Upper lobe of left lung (tissue), 6 donors: ENCODE measurements at regions not wholly inside any gene's neighbourhood (a gene's known extent, or its start where the extent isn't known, plus 50 kb on each side); places are given as distances from the start of the nearest gene placed in this dataset.

Experiments
- ATAC-seq, 2 donors: fragments of 200-7000 bp; cut with Tn5 transposase; one replicate each; pipeline ENCODE4 v1.9.1; 2022; ENCODE audit warnings: mild to moderate bottlenecking in 2 of 2, moderate library complexity in 2 of 2; ENCODE audit not compliant: low FRiP score in 2 of 2
- DNase-seq, 2 donors: peaks; one replicate each; pipeline ENCODE4 v3.0.0-alpha.2; 2019 to 2020
- H3K27ac ChIP-seq, 4 donors: fragments of 200-600 bp; sonication (generic); one replicate each; pipeline ENCODE4 v1.5.1; 2016 to 2019
- H3K27me3 ChIP-seq, 4 donors: fragments of 200-600 bp; sonication (generic); one replicate each; pipeline ENCODE4 v1.5.1; 2017 to 2019
- H3K36me3 ChIP-seq, 4 donors: fragments of 200-600 bp; sonication (generic); one replicate each; pipeline ENCODE4 v1.5.1; 2016 to 2019
- H3K4me1 ChIP-seq, 4 donors: fragments of 200-600 bp; sonication (generic); one replicate each; pipeline ENCODE4 v1.5.1; 2018 to 2019
- H3K4me3 ChIP-seq, 4 donors: fragments of 200-600 bp; sonication (generic); one replicate each; pipeline ENCODE4 v1.5.1; 2017 to 2019; ENCODE audit warnings: mild to moderate bottlenecking in 2 of 4, moderate library complexity in 1 of 4
- H3K9me3 ChIP-seq, 4 donors: fragments of 200-600 bp; sonication (generic); one replicate each; pipeline ENCODE4 v1.5.1; 2018 to 2019
- EP300 ChIP-seq, 4 donors: sonication (generic); formaldehyde crosslinking; IDR thresholded peaks; one replicate each; pipeline ENCODE4 v1.5.1; 2017; ENCODE audit warnings: antibody characterized with exemption in 4 of 4, control low read depth in 2 of 4
- POLR2A ChIP-seq, 4 donors: fragments of 450-650 bp; IDR thresholded peaks; one replicate each; pipeline ENCODE4 v1.5.1; 2016 to 2017; ENCODE audit warnings: antibody characterized with exemption in 4 of 4, mild to moderate bottlenecking in 2 of 4
- POLR2AphosphoS5 ChIP-seq, 2 donors: sonication (generic); formaldehyde crosslinking; IDR thresholded peaks; one replicate each; pipeline ENCODE4 v1.5.1; 2017; ENCODE audit warnings: antibody characterized with exemption in 2 of 2
- WGBS, 2 donors: methylation state at CpG; one replicate each; pipeline ENCODE4 v1.1.5; 2017 to 2018; 5-methylcytosine and 5-hydroxymethylcytosine counted together
- TF ChIP-seq, protein P1 (sequence below), 6 experiments: fragments of 450-650 bp in 4 of 6; fragments of 200-600 bp in 2 of 6; sonication (generic) in 2 of 6; IDR thresholded peaks; one replicate each; pipeline ENCODE4 v1.5.1; 2016 to 2019; ENCODE audit warnings: antibody characterized with exemption in 6 of 6
- donor health status: DM: no; HTN: no; CAD: no; lungs with moderate emphysema.
- donor health status: DM: no; HTN: yes; CAD: no; lungs with severe emphysema.

DNA sequence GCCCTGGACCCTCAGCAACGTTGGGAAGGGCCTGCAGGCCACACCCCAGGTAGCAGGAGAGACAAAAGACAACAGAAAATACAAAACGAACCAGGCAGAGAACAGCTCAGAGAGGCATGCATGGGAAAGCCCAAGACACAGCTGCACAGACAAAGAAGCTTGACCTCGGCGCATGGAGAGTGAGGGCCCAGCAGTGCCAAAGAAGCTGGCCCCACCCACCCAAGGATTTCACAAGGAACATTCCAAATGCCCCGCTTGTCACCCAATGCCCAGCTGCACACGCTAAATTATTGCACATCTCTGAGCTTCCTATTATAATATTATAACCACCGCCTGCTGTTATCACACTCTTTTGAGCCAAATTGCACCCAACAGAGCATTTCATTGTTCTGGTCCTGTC is 147.7 kb upstream of the TBL1X start:
- ATAC-seq (peak in 1 of 2 donors; percentile 40), DNase-seq (peak in 1 of 2 donors; percentile 47)
- no peak for TF ChIP-seq EP300 (IDR thresholded peaks at IDR 0.05)
- TF ChIP-seq POLR2AphosphoS5 (IDR thresholded peaks at IDR 0.05): no peak
- TF ChIP-seq, protein P1, sequence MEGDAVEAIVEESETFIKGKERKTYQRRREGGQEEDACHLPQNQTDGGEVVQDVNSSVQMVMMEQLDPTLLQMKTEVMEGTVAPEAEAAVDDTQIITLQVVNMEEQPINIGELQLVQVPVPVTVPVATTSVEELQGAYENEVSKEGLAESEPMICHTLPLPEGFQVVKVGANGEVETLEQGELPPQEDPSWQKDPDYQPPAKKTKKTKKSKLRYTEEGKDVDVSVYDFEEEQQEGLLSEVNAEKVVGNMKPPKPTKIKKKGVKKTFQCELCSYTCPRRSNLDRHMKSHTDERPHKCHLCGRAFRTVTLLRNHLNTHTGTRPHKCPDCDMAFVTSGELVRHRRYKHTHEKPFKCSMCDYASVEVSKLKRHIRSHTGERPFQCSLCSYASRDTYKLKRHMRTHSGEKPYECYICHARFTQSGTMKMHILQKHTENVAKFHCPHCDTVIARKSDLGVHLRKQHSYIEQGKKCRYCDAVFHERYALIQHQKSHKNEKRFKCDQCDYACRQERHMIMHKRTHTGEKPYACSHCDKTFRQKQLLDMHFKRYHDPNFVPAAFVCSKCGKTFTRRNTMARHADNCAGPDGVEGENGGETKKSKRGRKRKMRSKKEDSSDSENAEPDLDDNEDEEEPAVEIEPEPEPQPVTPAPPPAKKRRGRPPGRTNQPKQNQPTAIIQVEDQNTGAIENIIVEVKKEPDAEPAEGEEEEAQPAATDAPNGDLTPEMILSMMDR (IDR thresholded peaks at IDR 0.05): no peak
- no peak for TF ChIP-seq POLR2A (IDR thresholded peaks at IDR 0.05)

DNA sequence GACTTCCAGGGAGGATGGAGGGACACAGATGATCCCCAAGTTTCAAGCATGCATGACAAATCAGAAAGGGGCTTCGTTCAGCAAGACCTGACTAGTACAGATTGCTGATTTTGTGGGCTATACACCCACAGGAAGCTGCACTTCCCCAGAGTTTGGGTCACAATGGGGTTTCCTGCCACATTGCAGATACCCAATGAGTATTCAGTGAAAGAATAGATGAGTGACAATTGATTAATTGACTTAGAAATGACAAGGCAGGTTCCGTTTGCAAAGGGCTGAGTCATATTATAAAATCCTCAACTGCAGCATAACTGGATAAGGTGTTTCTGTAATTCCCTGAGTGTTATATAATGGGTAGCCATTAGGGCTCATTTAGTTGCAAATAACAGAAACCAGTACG is 146.6 kb upstream of the TBL1X start:
- peaks cover 0 to 14% (median 0%) of the 10 kb centered on the region in 4 donors for H3K4me1 ChIP-seq
- no peaks in the 10 kb centered on the region for H3K9me3 ChIP-seq
- no peaks in the 10 kb centered on the region for H3K36me3 ChIP-seq
- no peak for ATAC-seq
- whole genome bisulfite sequencing, 2 donors: 56 to 61% methylated on average over 2 to 3 of the region's 3 CpGs
- DNase-seq: no peak
- H3K27me3 ChIP-seq: no peaks in the 10 kb centered on the region
- H3K4me3 ChIP-seq: no peak overlapping the region
- no peak overlapping the region for H3K27ac ChIP-seq
- TF ChIP-seq POLR2A (IDR thresholded peaks at IDR 0.05) (no peak), POLR2AphosphoS5 (IDR thresholded peaks at IDR 0.05) (no peak)

More for the DNA sequence above, 147.7 kb upstream of the TBL1X start:
- H3K4me3 ChIP-seq: no peak overlapping the region
- H3K36me3 ChIP-seq: no peaks in the 10 kb centered on the region
- 57 to 65% methylated on average over 6 to 7 of the region's 7 CpGs for WGBS, 2 donors
- peaks cover 0 to 14% (median 0%) of the 10 kb centered on the region in 4 donors for H3K4me1 ChIP-seq
- no peaks in the 10 kb centered on the region for H3K27me3 ChIP-seq
- no peaks in the 10 kb centered on the region for H3K9me3 ChIP-seq
- no peak overlapping the region for H3K27ac ChIP-seq

DNA sequence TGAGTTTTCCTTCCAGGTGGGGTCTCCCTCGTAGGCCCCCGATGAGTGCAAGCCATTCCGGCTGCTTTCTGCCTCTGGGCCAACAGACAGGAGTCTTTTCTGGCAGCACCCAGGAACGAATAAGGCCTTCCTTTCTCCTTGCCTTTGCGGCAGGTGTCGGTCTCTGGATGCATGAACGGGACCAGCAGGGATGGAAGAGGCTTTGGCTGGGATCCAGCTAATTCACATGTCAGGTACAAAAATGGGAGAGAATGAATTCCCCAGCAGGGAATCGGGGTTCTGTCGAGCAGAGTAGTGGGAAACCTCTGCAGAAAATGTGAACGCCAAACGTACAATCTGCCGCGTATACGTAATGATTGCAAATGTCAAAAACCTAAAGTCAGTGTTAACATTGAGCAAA is 146.1 kb upstream of the TBL1X start:
- no peak overlapping the region for H3K27ac ChIP-seq
- TF ChIP-seq POLR2A (IDR thresholded peaks at IDR 0.05) (no peak), POLR2AphosphoS5 (IDR thresholded peaks at IDR 0.05) (no peak), EP300 (IDR thresholded peaks at IDR 0.05) (no peak)
- TF ChIP-seq, protein P1 (IDR thresholded peaks at IDR 0.05): no peak
- H3K4me3 ChIP-seq: no peak overlapping the region
- H3K4me1 ChIP-seq: peaks cover 0 to 14% (median 0%) of the 10 kb centered on the region in 4 donors
- 94% methylated on average over 5 to 14 of the region's 14 CpGs for WGBS, 2 donors
- DNase-seq (no peak), ATAC-seq (no peak)
- H3K36me3 ChIP-seq: no peaks in the 10 kb centered on the region
- H3K27me3 ChIP-seq: no peaks in the 10 kb centered on the region
- no peaks in the 10 kb centered on the region for H3K9me3 ChIP-seq

DNA sequence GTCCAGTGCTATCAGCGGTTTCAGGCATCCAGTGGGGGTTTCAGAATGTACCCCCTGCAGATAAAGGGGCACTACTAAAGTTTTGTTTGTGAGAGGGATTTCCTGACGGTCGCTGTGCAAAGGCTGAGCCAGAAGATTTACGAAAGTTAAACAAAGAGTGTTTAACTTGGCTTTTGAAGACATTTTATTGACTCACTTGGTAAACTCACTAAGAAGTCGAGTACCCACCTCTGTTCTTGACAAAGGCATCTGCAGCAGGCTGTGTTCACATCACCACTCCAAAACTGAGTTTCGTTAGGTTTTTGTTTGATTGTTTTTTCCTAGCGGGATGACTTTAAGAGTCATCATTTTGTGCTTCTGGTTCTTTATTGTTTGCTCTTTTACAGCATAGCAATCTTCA is 143.9 kb upstream of the TBL1X start:
- no peak for TF ChIP-seq POLR2AphosphoS5 (IDR thresholded peaks at IDR 0.05)
- TF ChIP-seq, protein P1 (IDR thresholded peaks at IDR 0.05): no peak
- TF ChIP-seq EP300 (IDR thresholded peaks at IDR 0.05): peak in 1 of 4 donors; percentile 38
- TF ChIP-seq POLR2A (IDR thresholded peaks at IDR 0.05): no peak
- H3K4me3 ChIP-seq: no peak overlapping the region
- peaks cover 0 to 14% (median 0%) of the 10 kb centered on the region in 4 donors for H3K4me1 ChIP-seq
- WGBS, 2 donors: 27 to 47% methylated on average over 7 of the region's 7 CpGs
- H3K36me3 ChIP-seq: no peaks in the 10 kb centered on the region
- peak in 1 of 2 donors; percentile 33 for DNase-seq
- peak in 1 of 2 donors; percentile 44 for ATAC-seq
- H3K9me3 ChIP-seq: no peaks in the 10 kb centered on the region
- no peak overlapping the region for H3K27ac ChIP-seq
- H3K27me3 ChIP-seq: no peaks in the 10 kb centered on the region

DNA sequence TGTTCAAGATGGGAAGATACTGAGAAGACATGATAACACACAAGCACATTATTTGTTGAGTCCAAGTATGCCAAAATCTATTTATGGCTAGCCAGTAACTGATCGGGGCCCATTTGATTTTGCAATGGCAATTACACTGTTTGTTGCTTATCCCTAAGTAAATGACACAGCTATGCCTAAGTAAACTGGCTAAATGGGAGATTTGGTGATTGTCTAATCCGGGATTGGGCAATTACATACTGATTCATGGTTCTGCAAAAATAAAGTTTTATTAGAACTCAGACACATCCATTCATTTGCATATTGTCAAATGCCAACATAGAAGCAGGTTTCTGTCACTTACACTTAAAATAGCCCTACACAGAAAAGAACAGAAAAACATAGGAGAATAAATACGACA is 140.2 kb upstream of the TBL1X start:
- TF ChIP-seq EP300 (IDR thresholded peaks at IDR 0.05) (no peak), POLR2A (IDR thresholded peaks at IDR 0.05) (no peak), POLR2AphosphoS5 (IDR thresholded peaks at IDR 0.05) (no peak)
- TF ChIP-seq, protein P1 (IDR thresholded peaks at IDR 0.05): no peak
- Histone ChIP-seq H3K27ac (no peak overlapping the region), H3K4me3 (no peak overlapping the region), H3K27me3 (no peaks in the 10 kb centered on the region), H3K36me3 (no peaks in the 10 kb centered on the region), H3K4me1 (peaks cover 0 to 3% (median 0%) of the 10 kb centered on the region in 4 donors), H3K9me3 (no peaks in the 10 kb centered on the region)
- 72 to 84% methylated on average over 3 of the region's 3 CpGs for WGBS, 2 donors
- ATAC-seq: no peak
- no peak for DNase-seq
